Activated CD4-positive, alpha-beta memory T cell treated with anti-CD3 and anti-CD28 coated beads, Interleukin-2, amount 10 ng/mL, durations not matched to agents 7 days and 5 days (primary cell): ENCODE measurements at regions not wholly inside any gene's neighbourhood (a gene's known extent, or its start where the extent isn't known, plus 50 kb on each side); places are given as distances from the start of the nearest gene placed in this dataset.

Experiments
- CTCF ChIA-PET: fragments of 350-600 bp; sonication (Branson Sonifier 250); formaldehyde crosslinking; loops from one replicate; lab custom pipeline; 2021; ENCODE audit warnings: antibody characterized with exemption, inconsistent platforms; lab: Charles Lee
- POLR2A ChIA-PET: fragments of 350-600 bp; sonication (Branson Sonifier 250); formaldehyde crosslinking; loops from one replicate; lab custom pipeline; 2021; ENCODE audit warnings: antibody characterized with exemption; lab: Charles Lee
- DNase-seq: peaks from one replicate; pipeline ENCODE4 v3.0.0-alpha.2; 2020
- H3K27ac Mint-ChIP-seq: one replicate; pipeline ENCODE4 v1.8.0; 2021; ENCODE audit warnings: mild to moderate bottlenecking, mixed read lengths
- H3K27me3 Mint-ChIP-seq: one replicate; pipeline ENCODE4 v1.8.0; 2021; ENCODE audit warnings: mixed read lengths
- H3K36me3 Mint-ChIP-seq: one replicate; pipeline ENCODE4 v1.8.0; 2021; ENCODE audit warnings: low read depth, mixed read lengths
- H3K4me1 Mint-ChIP-seq: one replicate; pipeline ENCODE4 v1.8.0; 2021; ENCODE audit warnings: mixed read lengths
- H3K4me3 Mint-ChIP-seq: one replicate; pipeline ENCODE4 v1.8.0; 2021; ENCODE audit warnings: mild to moderate bottlenecking, mixed read lengths
- H3K9me3 Mint-ChIP-seq: one replicate; pipeline ENCODE4 v1.8.0; 2021; ENCODE audit warnings: mixed read lengths

DNA sequence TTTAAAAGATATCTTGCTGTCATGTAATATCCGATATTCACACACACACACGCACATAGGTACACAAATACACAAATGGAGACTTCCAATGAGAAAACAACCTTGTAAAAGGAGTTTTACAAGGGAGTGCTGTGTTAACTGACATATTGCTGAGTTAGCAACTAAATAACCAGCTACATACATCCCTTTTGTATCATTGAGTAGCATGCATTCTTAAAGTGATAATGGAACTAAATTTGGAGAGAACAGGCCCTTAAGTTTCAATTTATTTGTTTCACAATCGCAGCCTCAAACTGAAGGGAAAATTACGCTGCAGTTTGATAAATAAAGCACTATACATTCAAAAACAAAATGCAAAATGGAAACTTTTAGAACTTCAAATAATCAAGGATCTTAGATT is 1046.0 kb upstream of the NR2F2 start:
- Mint-ChIP-seq H3K4me1 (peaks cover 14% of the 10 kb centered on the region), H3K4me3 (no peak overlapping the region), H3K27me3 (peaks cover 3% of the 10 kb centered on the region), H3K36me3 (no peaks in the 10 kb centered on the region), H3K27ac (peak overlapping the region; percentile 17), H3K9me3 (no peaks in the 10 kb centered on the region)
- DNase-seq, result no peak
- POLR2A ChIA-PET, result no interaction called here
- CTCF ChIA-PET, result no interaction called here

GRCh38 chr15:95284933-95285421 is 1045.5 kb upstream of the NR2F2 start:
- Mint-ChIP-seq H3K27me3 (no peaks in the 10 kb centered on the region), H3K9me3 (no peaks in the 10 kb centered on the region), H3K27ac (peak overlapping the region; percentile 57), H3K4me1 (peaks cover 14% of the 10 kb centered on the region), H3K36me3 (no peaks in the 10 kb centered on the region), H3K4me3 (no peak overlapping the region)
- POLR2A ChIA-PET, result no interaction called here
- CTCF ChIA-PET, result no interaction called here
- peak; percentile 29 for DNase-seq

DNA sequence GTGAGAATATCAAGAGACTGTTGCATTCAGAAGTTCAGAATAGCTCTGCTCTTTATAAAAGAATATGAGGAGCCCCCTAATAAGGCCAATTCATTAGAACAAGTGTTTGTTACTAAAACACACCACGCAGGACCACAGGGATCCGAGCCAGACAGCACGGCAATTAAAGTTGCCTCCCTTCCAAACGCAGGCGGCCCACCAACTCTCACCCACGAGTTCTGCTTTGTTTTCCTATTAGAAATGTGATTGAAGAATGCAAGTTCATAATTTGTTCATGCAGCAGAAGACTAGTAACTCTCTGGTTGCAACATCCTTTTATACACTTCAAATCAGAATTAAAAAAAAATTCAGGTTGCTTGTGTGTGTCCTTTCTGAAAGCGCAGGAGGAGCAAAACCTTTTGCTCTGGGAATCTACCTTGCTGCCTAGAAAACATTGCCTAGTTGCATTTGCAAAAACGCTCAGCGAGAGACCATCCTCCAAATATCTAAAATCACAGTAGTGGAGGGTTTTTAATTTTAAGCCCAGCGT is 1044.1 kb upstream of the NR2F2 start:
- no peak overlapping the region for H3K4me3 Mint-ChIP-seq
- CTCF ChIA-PET, result interaction anchor here (2.3 kb wide), 1 partner anchor 703 kb away, joined by 6 read pairs; no protein-coding TSS in a partner anchor
- peaks cover 14% of the 10 kb centered on the region for H3K4me1 Mint-ChIP-seq
- DNase-seq, result no peak
- POLR2A ChIA-PET, result no interaction called here
- H3K36me3 Mint-ChIP-seq, result no peaks in the 10 kb centered on the region
- no peaks in the 10 kb centered on the region for H3K9me3 Mint-ChIP-seq
- H3K27ac Mint-ChIP-seq, result no peak overlapping the region
- no peaks in the 10 kb centered on the region for H3K27me3 Mint-ChIP-seq

GRCh38 chr15:95287720-95288103 is 1042.8 kb upstream of the NR2F2 start:
- no peaks in the 10 kb centered on the region for H3K36me3 Mint-ChIP-seq
- H3K4me3 Mint-ChIP-seq, result no peak overlapping the region
- no peaks in the 10 kb centered on the region for H3K9me3 Mint-ChIP-seq
- ChIA-PET CTCF (interaction anchor here (0.9 to 2.3 kb wide), 2 partner anchors 28 to 705 kb away, joined by 3 to 6 read pairs; no protein-coding TSS in a partner anchor), POLR2A (no interaction called here)
- peaks cover 3% of the 10 kb centered on the region for H3K27me3 Mint-ChIP-seq
- H3K27ac Mint-ChIP-seq, result no peak overlapping the region
- H3K4me1 Mint-ChIP-seq, result peaks cover 14% of the 10 kb centered on the region
- no peak for DNase-seq

DNA sequence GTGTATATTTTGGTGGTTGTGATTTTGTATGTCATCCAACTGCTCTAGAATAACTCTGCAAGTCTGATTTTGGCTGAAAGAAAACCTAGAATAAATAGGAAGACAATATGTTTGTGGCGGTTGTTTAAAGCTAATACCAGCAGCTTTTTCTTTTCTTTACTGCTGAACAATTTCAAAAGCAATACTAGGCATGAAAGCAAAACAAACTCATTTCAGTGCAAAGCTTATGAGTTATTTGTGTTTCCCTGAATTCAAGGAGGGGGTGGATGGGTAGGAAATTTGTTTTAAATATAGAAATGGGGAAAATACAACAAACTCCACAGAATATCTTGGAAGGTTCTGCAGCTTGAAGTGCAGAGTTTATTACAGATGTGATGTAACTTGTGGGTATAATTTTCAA is 1041.9 kb upstream of the NR2F2 start:
- Mint-ChIP-seq H3K27ac (no peak overlapping the region), H3K27me3 (peaks cover 8% of the 10 kb centered on the region), H3K4me3 (no peak overlapping the region), H3K4me1 (peaks cover 14% of the 10 kb centered on the region), H3K36me3 (no peaks in the 10 kb centered on the region), H3K9me3 (no peaks in the 10 kb centered on the region)
- POLR2A ChIA-PET, result no interaction called here
- CTCF ChIA-PET, result interaction anchor here (4.6 kb wide), 1 partner anchor 29 kb away, joined by 20 read pairs; no protein-coding TSS in a partner anchor
- no peak for DNase-seq

- ChIA-PET POLR2A (no interaction called here), CTCF (interaction anchor here (0.7 to 4.6 kb wide), 7 partner anchors 11 to 1064 kb away, joined by 3 to 20 read pairs (median 5); no protein-coding TSS in a partner anchor)
- no peaks in the 10 kb centered on the region for H3K9me3 Mint-ChIP-seq
- peaks cover 11% of the 10 kb centered on the region for H3K27me3 Mint-ChIP-seq
- no peak overlapping the region for H3K27ac Mint-ChIP-seq
- peaks cover 4% of the 10 kb centered on the region for H3K4me1 Mint-ChIP-seq
- DNase-seq, result no peak
- H3K36me3 Mint-ChIP-seq, result no peaks in the 10 kb centered on the region
- H3K4me3 Mint-ChIP-seq, result no peak overlapping the region
These were observed 1040.1 kb upstream of the NR2F2 start for GRCh38 chr15:95290176-95290974.

DNA sequence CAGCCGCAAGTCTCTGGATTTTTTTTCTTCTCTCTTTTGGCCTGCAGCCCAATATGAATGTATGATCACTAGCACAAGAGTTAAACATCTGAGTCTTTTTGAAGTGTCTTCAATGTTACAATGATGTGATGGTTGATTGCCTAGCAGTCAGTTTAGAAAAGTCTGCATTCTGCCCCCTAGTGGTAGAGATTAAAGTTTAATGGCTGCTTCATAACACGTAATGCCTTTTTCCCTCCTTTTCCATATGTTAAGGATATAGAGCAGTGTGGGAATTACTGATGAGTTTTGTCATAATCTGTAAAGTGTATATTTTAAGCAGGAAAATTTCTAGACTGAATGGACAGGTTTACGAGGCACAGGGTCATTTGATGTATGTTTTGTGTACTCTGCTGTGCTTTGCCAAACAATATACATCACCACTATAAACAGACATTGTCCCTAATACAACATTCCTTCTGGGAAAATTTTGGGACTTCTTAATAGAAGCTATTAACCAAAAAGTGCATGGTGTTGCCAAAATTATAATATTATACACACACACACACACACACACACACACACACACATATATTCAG is 1038.5 kb upstream of the NR2F2 start:
- no peaks in the 10 kb centered on the region for H3K36me3 Mint-ChIP-seq
- peaks cover 18% of the 10 kb centered on the region for H3K27me3 Mint-ChIP-seq
- POLR2A ChIA-PET, result no interaction called here
- H3K9me3 Mint-ChIP-seq, result no peaks in the 10 kb centered on the region
- H3K4me3 Mint-ChIP-seq, result no peak overlapping the region
- no peaks in the 10 kb centered on the region for H3K4me1 Mint-ChIP-seq
- DNase-seq, result no peak
- CTCF ChIA-PET, result interaction anchor here (0.6 to 4.6 kb wide), 2 partner anchors 32 to 1118 kb away, joined by 4 to 20 read pairs; no protein-coding TSS in a partner anchor
- no peak overlapping the region for H3K27ac Mint-ChIP-seq

DNA sequence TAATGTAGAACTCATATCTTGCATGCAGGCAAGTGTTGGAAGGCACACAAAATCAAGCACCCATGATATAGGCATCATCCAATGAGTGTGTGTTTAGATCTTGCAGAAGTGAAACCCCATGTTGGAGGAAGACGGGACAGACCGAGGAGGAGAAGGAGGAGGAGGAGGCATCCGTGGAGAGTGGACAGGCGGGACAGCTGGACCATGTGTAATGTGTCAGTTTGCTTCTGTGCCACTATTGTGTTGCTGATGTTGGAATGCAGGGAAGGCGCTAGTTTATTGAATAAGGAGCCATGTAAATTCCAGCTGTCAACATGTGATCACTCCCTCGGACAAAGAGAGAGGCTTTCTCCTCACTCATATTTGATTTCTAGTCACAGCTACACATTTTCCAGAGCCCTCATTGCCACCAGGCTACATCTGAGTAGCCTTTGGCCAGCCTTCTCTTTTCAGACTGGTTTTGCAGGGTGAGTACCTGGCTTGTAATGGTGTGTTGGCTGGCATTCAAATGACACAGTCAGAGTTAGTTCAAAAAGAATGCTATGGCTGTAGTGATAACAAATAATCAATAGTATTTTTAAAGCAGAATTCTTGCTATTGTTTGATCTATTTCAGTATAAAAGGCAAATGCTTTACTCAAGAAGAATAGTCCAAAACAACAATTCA is 1037.6 kb upstream of the NR2F2 start:
- peaks cover 18% of the 10 kb centered on the region for H3K27me3 Mint-ChIP-seq
- H3K4me3 Mint-ChIP-seq, result no peak overlapping the region
- H3K36me3 Mint-ChIP-seq, result no peaks in the 10 kb centered on the region
- H3K27ac Mint-ChIP-seq, result no peak overlapping the region
- POLR2A ChIA-PET, result no interaction called here
- CTCF ChIA-PET, result interaction anchor here (1.2 to 4.6 kb wide), 3 partner anchors 11 to 710 kb away, joined by 3 to 20 read pairs (median 6); no protein-coding TSS in a partner anchor
- no peaks in the 10 kb centered on the region for H3K9me3 Mint-ChIP-seq
- H3K4me1 Mint-ChIP-seq, result peaks cover under 1% of the 10 kb centered on the region
- no peak for DNase-seq

DNA sequence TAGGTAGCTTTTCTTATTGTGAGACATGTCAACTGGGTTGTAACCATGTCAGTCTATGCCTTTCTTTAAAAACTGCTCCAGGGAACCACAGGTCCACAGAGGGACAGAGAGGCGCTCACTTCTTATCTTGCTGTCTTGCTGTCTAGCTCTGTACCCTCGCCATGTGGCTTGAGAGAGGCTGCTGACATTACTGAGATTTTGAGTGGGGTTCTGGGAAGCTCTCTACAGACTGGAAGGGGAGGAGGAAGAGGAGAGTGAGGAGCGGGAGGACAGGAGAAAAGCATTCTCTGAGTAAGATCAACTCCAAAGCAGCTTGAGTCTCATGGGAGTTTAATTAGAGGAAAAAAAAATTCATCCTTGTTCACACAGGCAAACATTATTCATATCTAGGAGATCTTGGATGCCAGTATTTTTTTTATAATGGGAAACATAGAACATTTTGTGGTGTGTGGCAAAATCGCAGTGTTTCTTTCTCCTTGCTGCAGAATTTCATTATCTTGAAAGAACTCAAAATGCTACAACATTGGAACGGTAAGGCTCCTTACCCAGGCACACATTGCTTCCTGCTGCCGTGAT is 1037.0 kb upstream of the NR2F2 start:
- Mint-ChIP-seq H3K27ac (no peak overlapping the region), H3K4me1 (peaks cover 4% of the 10 kb centered on the region), H3K4me3 (no peak overlapping the region), H3K36me3 (no peaks in the 10 kb centered on the region), H3K27me3 (peaks cover 18% of the 10 kb centered on the region), H3K9me3 (no peaks in the 10 kb centered on the region)
- CTCF ChIA-PET, result interaction anchor here (1.1 to 2.1 kb wide), 3 partner anchors 10 to 711 kb away, joined by 3 to 6 read pairs (median 3); no protein-coding TSS in a partner anchor
- no peak for DNase-seq
- POLR2A ChIA-PET, result no interaction called here

- ChIA-PET POLR2A (no interaction called here), CTCF (no interaction called here)
- Mint-ChIP-seq H3K4me1 (peaks cover 9% of the 10 kb centered on the region), H3K4me3 (no peak overlapping the region), H3K36me3 (no peaks in the 10 kb centered on the region), H3K9me3 (no peaks in the 10 kb centered on the region), H3K27ac (no peak overlapping the region), H3K27me3 (peaks cover 18% of the 10 kb centered on the region)
- no peak for DNase-seq
These were observed 1035.1 kb upstream of the NR2F2 start for GRCh38 chr15:95295363-95295762.

DNA sequence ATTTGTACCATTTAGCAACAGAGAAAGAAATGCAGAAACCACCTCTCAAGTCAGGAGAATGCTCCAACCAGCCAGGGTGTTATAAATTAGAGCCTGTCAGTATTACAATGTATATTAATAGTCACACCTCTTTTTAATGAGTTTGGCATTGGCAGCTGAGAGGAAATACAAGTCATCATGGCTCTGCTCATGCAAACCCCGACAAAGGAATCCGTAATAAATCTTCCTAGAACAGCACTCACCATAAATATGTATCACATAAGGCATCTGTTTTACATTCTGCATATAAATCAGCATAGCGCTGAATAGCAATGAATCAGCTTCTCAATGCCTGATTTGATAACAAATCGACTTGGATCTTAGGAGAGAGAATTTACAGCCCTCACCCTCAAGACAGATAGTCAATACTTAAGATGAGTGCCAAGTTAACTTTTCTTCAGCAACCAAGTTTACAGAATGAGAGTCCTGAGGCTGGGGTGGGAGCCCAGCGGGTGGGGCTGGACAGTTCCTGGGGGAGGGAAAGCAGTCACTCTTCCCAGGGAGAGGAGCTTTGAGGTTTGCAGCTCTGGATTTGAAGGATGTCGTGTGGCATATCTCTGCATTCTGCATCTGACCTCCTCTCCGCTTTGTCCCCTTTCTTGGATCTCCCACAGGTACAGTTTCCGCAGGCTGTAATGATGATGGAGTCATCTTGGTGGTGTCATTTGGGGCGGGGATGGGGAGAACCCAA is 1034.4 kb upstream of the NR2F2 start:
- H3K27ac Mint-ChIP-seq, result no peak overlapping the region
- H3K27me3 Mint-ChIP-seq, result peaks cover 18% of the 10 kb centered on the region

GRCh38 chr15:95296643-95297042 is 1033.9 kb upstream of the NR2F2 start:
- CTCF ChIA-PET, result no interaction called here
- Mint-ChIP-seq H3K4me3 (no peak overlapping the region), H3K9me3 (peaks cover 9% of the 10 kb centered on the region), H3K27me3 (peaks cover 18% of the 10 kb centered on the region), H3K4me1 (peaks cover 19% of the 10 kb centered on the region), H3K36me3 (no peaks in the 10 kb centered on the region), H3K27ac (no peak overlapping the region)
- no peak for DNase-seq
- POLR2A ChIA-PET, result no interaction called here

More for the DNA sequence above, 1034.4 kb upstream of the NR2F2 start:
- no peak for DNase-seq
- Mint-ChIP-seq H3K4me1 (peaks cover 13% of the 10 kb centered on the region), H3K9me3 (peaks cover 3% of the 10 kb centered on the region), H3K36me3 (no peaks in the 10 kb centered on the region), H3K4me3 (no peak overlapping the region)
- ChIA-PET CTCF (no interaction called here), POLR2A (no interaction called here)
